Aorta (tissue), 5 donors: ENCODE measurements at regions not wholly inside any gene's neighbourhood (a gene's known extent, or its start where the extent isn't known, plus 50 kb on each side); places are given as distances from the start of the nearest gene placed in this dataset.

Source experiments
- ATAC-seq: fragments of 200-7000 bp; cut with Tn5 transposase; one replicate; pipeline ENCODE4 v1.9.1; 2022; ENCODE audit warnings: moderate library complexity; ENCODE audit not compliant: low FRiP score
- DNase-seq, 2 donors: peaks; one replicate each; pipeline ENCODE4 v3.0.0-alpha.2; 2020
- H3K27ac ChIP-seq, 2 donors: one replicate each; pipeline ENCODE4 v1.5.1; 2013; ENCODE audit warnings: low read length in 2 of 2, mild to moderate bottlenecking in 2 of 2, moderate library complexity in 2 of 2, control low read depth in 1 of 2, inconsistent platforms in 1 of 2, low read depth in 1 of 2
- H3K27me3 ChIP-seq, 2 donors: one replicate each; pipeline ENCODE4 v1.6.1; 2013; ENCODE audit warnings: control low read depth in 1 of 2, low read length in 1 of 2, mild to moderate bottlenecking in 1 of 2, moderate library complexity in 1 of 2; ENCODE audit not compliant: insufficient read depth in 2 of 2, control insufficient read depth in 1 of 2
- H3K36me3 ChIP-seq, 2 donors: one replicate each; pipeline ENCODE4 v1.6.1; 2013; ENCODE audit warnings: control low read depth in 1 of 2, low read length in 1 of 2, mild to moderate bottlenecking in 1 of 2; ENCODE audit not compliant: insufficient read depth in 2 of 2, control insufficient read depth in 1 of 2
- H3K4me1 ChIP-seq, 2 donors: one replicate each; pipeline ENCODE4 v1.6.1; 2013; ENCODE audit warnings: low read length in 2 of 2, control low read depth in 1 of 2, mild to moderate bottlenecking in 1 of 2, moderate library complexity in 1 of 2; ENCODE audit not compliant: insufficient read depth in 2 of 2, control insufficient read depth in 1 of 2
- H3K4me3 ChIP-seq, 2 donors: one replicate each; pipeline ENCODE4 v1.5.1; 2013; ENCODE audit warnings: low read length in 2 of 2, control low read depth in 1 of 2, mild to moderate bottlenecking in 1 of 2
- H3K9me3 ChIP-seq: one replicate; pipeline ENCODE4 v1.6.1; 2013; ENCODE audit warnings: mild to moderate bottlenecking, low read length; ENCODE audit not compliant: control insufficient read depth
- WGBS, 2 donors: extraction: QIAGEN DNeasy Blood & Tissue Kit; methylation state at CpG; one replicate each; pipeline ENCODE4 v1.1.7; 2013; 5-methylcytosine and 5-hydroxymethylcytosine counted together
- intact Hi-C, 2 donors: fragments of 100-400 bp; cut with DNase I; formaldehyde crosslinking; loops; one replicate each; pipeline versions ENCODE4 v1.14.2 to v1.15.0; 2022
- donor health status: healthy with polysubstance abuse.
- donor health status: Bipolar disorder and iron deficiency.
- donor health status: DM: no; HTN: no; CAD: no.
- donor health status: DM: no; HTN: no; CAD: no.
- donor health status: DM: yes; HTN: yes; CAD: no.

- ATAC-seq (no peak), DNase-seq (no peak)
- intact Hi-C loops: no loop called here
- WGBS, 2 donors: 24 to 28% methylated on average over 13 of the region's 13 CpGs
- Histone ChIP-seq H3K4me3 (no peak overlapping the region), H3K27me3 (no peaks in the 10 kb centered on the region), H3K9me3 (no peaks in the 10 kb centered on the region), H3K36me3 (no peaks in the 10 kb centered on the region), H3K4me1 (no peaks in the 10 kb centered on the region), H3K27ac (no peak overlapping the region)
Observed at GRCh38 chr19:31074199-31075125, 274.8 kb downstream of the TSHZ3 start.

- no peaks in the 10 kb centered on the region for H3K9me3 ChIP-seq
- no peaks in the 10 kb centered on the region for H3K27me3 ChIP-seq
- intact Hi-C loops: no loop called here
- DNase-seq (no peak), ATAC-seq (no peak)
- H3K27ac ChIP-seq: no peak overlapping the region
- 9 to 12% methylated on average over 9 of the region's 9 CpGs for whole genome bisulfite sequencing, 2 donors
- H3K4me3 ChIP-seq: no peak overlapping the region
- H3K4me1 ChIP-seq: no peaks in the 10 kb centered on the region
- no peaks in the 10 kb centered on the region for H3K36me3 ChIP-seq
Observed at GRCh38 chr19:31073485-31074198, 275.6 kb downstream of the TSHZ3 start.

- Histone ChIP-seq H3K27ac (no peak overlapping the region), H3K4me1 (no peaks in the 10 kb centered on the region), H3K4me3 (no peak overlapping the region), H3K36me3 (no peaks in the 10 kb centered on the region), H3K27me3 (no peaks in the 10 kb centered on the region), H3K9me3 (no peaks in the 10 kb centered on the region)
- WGBS, 2 donors: 60 to 70% methylated on average over 1 of the region's 1 CpG
- no peak for DNase-seq
- intact Hi-C loops: no loop called here
- ATAC-seq: no peak
Observed at GRCh38 chr19:31072451-31072850, 276.8 kb downstream of the TSHZ3 start.

DNA sequence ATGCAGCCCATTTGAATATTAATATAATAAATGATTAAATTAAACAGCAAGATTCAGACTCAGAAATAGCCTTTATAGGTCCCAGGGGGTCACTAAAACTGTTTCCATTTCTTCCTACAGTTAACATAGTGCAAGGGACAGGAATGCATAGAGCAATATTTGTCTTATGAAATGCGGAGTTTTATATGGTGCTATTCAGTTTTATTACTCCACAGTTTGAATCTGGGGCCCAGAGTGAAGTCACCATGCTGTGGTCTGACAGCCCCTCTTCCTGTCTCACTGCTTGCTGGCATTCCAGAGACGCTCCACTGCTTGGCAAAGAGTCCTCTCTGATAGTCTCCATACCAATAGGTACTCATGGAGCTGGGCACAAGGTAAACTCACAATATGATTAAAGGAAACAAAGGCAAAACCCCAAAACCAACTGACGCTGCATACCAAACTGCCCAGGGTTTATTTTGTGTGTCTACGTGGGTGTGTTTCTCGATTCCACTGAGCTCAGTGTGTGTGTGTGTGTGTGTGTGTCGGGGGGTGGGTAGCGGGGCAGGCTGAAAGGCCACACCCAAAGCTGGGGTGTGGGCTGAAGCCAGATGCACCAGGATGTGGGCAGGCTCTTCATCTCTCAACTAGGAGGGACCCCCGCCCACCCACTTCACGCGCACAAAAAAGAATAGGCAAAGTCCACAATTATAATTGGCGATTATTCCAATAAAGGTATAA, 277.9 kb downstream of the TSHZ3 start:
- no peak for ATAC-seq
- DNase-seq: no peak
- Histone ChIP-seq H3K27ac (no peak overlapping the region), H3K9me3 (no peaks in the 10 kb centered on the region), H3K36me3 (no peaks in the 10 kb centered on the region), H3K4me1 (no peaks in the 10 kb centered on the region), H3K4me3 (no peak overlapping the region), H3K27me3 (no peaks in the 10 kb centered on the region)
- WGBS, 2 donors: 45 to 54% methylated on average over 11 of the region's 11 CpGs
- intact Hi-C loops: no loop called here

DNA sequence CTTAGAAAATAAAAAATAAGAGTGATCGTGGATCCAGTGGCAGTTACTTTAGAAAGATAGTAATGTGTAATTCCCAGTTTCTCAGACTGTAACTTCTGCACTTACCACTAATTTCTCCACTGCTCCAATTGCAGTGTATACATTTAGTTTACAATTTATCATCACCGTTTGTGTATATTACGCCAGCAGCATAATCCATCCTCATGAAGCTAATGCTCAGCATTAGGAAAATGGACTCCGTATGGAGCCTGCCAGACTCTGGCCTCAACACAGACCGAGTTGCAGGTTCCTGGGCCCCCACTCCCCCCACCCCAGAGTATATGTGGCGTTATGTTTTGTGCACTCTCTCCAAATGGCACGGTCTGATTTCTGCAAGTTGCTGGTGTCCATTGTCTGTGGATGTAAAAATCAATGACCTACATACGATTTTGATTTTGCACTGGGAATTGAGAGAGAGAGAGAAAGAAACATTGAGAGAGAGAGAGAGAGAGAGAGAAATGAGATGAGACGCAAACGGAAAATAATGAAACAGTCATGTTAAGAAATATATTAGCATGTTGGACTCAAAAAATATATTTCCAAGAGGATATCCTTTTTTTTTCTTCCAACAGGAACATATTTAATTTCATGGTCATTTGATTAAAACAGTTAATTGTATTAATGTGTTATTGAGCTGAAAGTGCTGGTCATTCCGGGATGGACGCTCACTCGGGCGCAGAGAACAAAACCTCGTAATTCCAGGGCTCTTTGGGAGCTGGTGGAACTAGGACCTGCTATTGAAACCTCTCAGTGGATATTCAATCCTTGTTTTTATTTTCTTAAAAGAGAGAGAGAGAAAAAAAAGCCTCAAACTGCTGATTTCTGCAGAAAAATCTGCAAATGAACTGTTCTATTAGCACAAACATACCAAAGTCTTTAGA, 278.8 kb downstream of the TSHZ3 start:
- intact Hi-C loops: no loop called here
- no peaks in the 10 kb centered on the region for H3K4me1 ChIP-seq
- DNase-seq (no peak), ATAC-seq (no peak)
- no peak overlapping the region for H3K4me3 ChIP-seq
- no peak overlapping the region for H3K27ac ChIP-seq
- H3K9me3 ChIP-seq: no peaks in the 10 kb centered on the region
- no peaks in the 10 kb centered on the region for H3K27me3 ChIP-seq
- H3K36me3 ChIP-seq: no peaks in the 10 kb centered on the region
- 50 to 63% methylated on average over 15 of the region's 15 CpGs for WGBS, 2 donors

DNA sequence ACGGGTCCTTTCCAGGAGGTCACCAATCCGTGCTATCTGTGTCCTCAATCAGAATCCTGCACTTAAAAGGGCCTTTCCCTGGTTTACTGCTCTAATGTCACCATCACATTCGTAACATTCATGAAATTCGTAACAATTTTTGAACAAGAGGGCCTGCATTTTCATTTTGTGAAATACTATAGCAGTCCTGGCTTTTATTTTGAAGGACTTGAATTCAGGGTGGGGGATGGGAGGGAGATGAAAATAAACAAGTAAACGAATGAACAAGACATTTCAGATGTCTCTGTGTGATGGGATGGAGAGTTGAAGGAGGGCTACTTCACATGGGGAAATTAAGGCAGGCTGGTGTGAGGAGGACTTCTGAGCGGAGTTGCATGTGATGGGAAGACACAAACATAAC, 281.0 kb downstream of the TSHZ3 start:
- Histone ChIP-seq H3K27me3 (no peaks in the 10 kb centered on the region), H3K36me3 (no peaks in the 10 kb centered on the region), H3K4me1 (no peaks in the 10 kb centered on the region), H3K27ac (no peak overlapping the region), H3K9me3 (no peaks in the 10 kb centered on the region), H3K4me3 (no peak overlapping the region)
- intact Hi-C loops: no loop called here
- WGBS, 2 donors: 68 to 69% methylated on average over 6 of the region's 6 CpGs
- DNase-seq: no peak
- no peak for ATAC-seq

DNA sequence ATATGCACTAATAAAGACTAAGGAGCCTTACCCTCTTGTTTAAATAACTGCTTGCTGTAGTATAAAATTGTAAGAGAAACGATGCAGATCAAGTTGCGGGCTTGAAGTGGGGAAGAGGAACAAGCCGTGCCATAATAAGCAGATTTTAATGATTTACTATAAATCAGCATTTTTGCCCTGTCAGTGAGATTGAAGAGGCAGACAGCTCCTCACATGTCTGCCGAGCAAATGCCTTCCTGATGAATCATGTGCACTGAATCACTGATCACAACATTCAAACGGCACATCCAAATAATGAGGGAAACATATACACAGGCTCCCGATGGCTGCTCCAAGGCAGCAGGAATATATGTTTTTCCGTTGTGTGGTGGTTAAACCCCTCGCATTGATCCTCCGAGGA, 282.9 kb downstream of the TSHZ3 start:
- Histone ChIP-seq H3K4me1 (no peaks in the 10 kb centered on the region), H3K4me3 (no peak overlapping the region), H3K36me3 (no peaks in the 10 kb centered on the region), H3K27ac (no peak overlapping the region), H3K9me3 (no peaks in the 10 kb centered on the region), H3K27me3 (no peaks in the 10 kb centered on the region)
- intact Hi-C loops: no loop called here
- DNase-seq (no peak), ATAC-seq (no peak)
- 39 to 45% methylated on average over 9 of the region's 9 CpGs for WGBS, 2 donors

DNA sequence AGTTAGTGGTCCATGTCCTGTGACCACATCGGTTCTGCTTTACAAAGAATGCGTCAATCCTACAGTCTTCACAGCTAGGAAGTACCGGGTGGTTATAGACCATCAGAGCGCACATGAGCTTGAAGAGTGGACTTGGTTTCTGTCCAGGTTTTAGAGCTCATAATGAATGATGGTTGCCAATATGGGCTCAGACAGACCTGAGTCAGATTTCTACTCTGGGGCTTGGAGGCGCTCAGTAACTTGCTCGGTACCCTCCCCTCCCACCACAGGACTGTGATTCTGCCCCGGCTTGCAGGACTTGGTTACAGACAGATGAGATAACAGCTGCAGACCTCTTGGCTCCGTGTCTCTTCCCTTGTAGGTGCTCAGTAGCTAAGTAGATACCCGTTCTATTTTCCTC, 284.7 kb downstream of the TSHZ3 start:
- no peaks in the 10 kb centered on the region for H3K36me3 ChIP-seq
- H3K4me3 ChIP-seq: no peak overlapping the region
- no peak for DNase-seq
- intact Hi-C loops: no loop called here
- H3K27ac ChIP-seq: no peak overlapping the region
- no peak for ATAC-seq
- H3K4me1 ChIP-seq: no peaks in the 10 kb centered on the region
- 76% methylated on average over 9 of the region's 9 CpGs for WGBS, 2 donors
- H3K9me3 ChIP-seq: no peaks in the 10 kb centered on the region
- H3K27me3 ChIP-seq: no peaks in the 10 kb centered on the region
